Endodermal cell (in vitro differentiated cells): ENCODE measurements at regions not wholly inside any gene's neighbourhood (a gene's known extent, or its start where the extent isn't known, plus 50 kb on each side); places are given as distances from the start of the nearest gene placed in this dataset.

ENCODE experiments used
- DNase-seq: peaks from one replicate; pipeline ENCODE4 v3.0.0-alpha.2; 2017
- H3K27ac ChIP-seq: 2 replicates; pipeline ENCODE4 v1.5.1; 2013; ENCODE audit warnings: mild to moderate bottlenecking, low read depth, low read length, moderate library complexity
- H3K27me3 ChIP-seq: 2 replicates; pipeline ENCODE4 v1.6.1; 2013; ENCODE audit warnings: mild to moderate bottlenecking, low read length, moderate library complexity; ENCODE audit not compliant: insufficient read depth, control insufficient read depth, poor library complexity, severe bottlenecking
- H3K36me3 ChIP-seq: 2 replicates; pipeline ENCODE4 v1.7.0; 2013; ENCODE audit warnings: mild to moderate bottlenecking, low read length, moderate library complexity; ENCODE audit not compliant: control insufficient read depth, insufficient read depth
- H3K4me1 ChIP-seq: one replicate; pipeline ENCODE4 v1.7.0; 2013; ENCODE audit warnings: low read length; ENCODE audit not compliant: control insufficient read depth, insufficient read depth
- H3K4me3 ChIP-seq: 2 replicates; pipeline ENCODE4 v1.5.1; 2013; ENCODE audit warnings: mild to moderate bottlenecking, low read length, moderate library complexity
- H3K9ac ChIP-seq: 2 replicates; pipeline ENCODE4 v1.6.1; 2013; ENCODE audit warnings: mild to moderate bottlenecking, low read length, moderate library complexity; ENCODE audit not compliant: poor library complexity, severe bottlenecking; ENCODE audit errors: extremely low read depth
- H3K9me3 ChIP-seq: 2 replicates; pipeline ENCODE4 v1.6.1; 2013; ENCODE audit warnings: mild to moderate bottlenecking, low read length, moderate library complexity; ENCODE audit not compliant: control insufficient read depth
- H3K27ac Mint-ChIP-seq: 2 replicates; pipeline ENCODE4 v1.8.0; 2020; ENCODE audit warnings: mixed read lengths
- H3K27me3 Mint-ChIP-seq: 2 replicates; pipeline ENCODE4 v1.8.0; 2021; ENCODE audit warnings: mild to moderate bottlenecking, mixed read lengths; ENCODE audit not compliant: insufficient read depth
- H3K36me3 Mint-ChIP-seq: 2 replicates; pipeline ENCODE4 v1.8.0; 2020; ENCODE audit warnings: low read depth, mixed read lengths
- H3K4me1 Mint-ChIP-seq: 2 replicates; pipeline ENCODE4 v1.8.0; 2020; ENCODE audit warnings: mixed read lengths
- H3K4me3 Mint-ChIP-seq: 2 replicates; pipeline ENCODE4 v1.8.0; 2020; ENCODE audit warnings: mild to moderate bottlenecking, moderate library complexity, mixed read lengths
- H3K9me3 Mint-ChIP-seq: 2 replicates; pipeline ENCODE4 v1.8.0; 2020; ENCODE audit warnings: mild to moderate bottlenecking, mixed read lengths
- WGBS, 2 experiments: methylation state at CpG; one replicate each; pipeline versions ENCODE4 v1.1.5 to v1.1.7; 2013; ENCODE audit warnings: missing lambda C conversion rate in 2 of 2, mixed read lengths in 1 of 2; ENCODE audit not compliant: insufficient coverage in 1 of 2, insufficient read length in 1 of 2; 5-methylcytosine and 5-hydroxymethylcytosine counted together
- TF ChIP-seq, protein P1 (sequence below): fragments of 200-600 bp; sonication (generic); conservative IDR thresholded peaks from 2 replicates; pipeline ENCODE4 v1.5.0; 2021; ENCODE audit warnings: antibody characterized with exemption, mild to moderate bottlenecking

- peaks cover 5% of the 10 kb centered on the region for H3K9me3 ChIP-seq
- H3K36me3 ChIP-seq, result no peaks in the 10 kb centered on the region
- Mint-ChIP-seq H3K36me3 (no peaks in the 10 kb centered on the region), H3K9me3 (peaks cover 3% of the 10 kb centered on the region), H3K27ac (no peak overlapping the region), H3K4me3 (no peak overlapping the region), H3K4me1 (peaks cover under 1% of the 10 kb centered on the region), H3K27me3 (no peaks in the 10 kb centered on the region)
- no peak overlapping the region for H3K27ac ChIP-seq
- 90 to 94% methylated on average over 9 of the region's 9 CpGs for WGBS, 2 experiments
- TF ChIP-seq, protein P1, sequence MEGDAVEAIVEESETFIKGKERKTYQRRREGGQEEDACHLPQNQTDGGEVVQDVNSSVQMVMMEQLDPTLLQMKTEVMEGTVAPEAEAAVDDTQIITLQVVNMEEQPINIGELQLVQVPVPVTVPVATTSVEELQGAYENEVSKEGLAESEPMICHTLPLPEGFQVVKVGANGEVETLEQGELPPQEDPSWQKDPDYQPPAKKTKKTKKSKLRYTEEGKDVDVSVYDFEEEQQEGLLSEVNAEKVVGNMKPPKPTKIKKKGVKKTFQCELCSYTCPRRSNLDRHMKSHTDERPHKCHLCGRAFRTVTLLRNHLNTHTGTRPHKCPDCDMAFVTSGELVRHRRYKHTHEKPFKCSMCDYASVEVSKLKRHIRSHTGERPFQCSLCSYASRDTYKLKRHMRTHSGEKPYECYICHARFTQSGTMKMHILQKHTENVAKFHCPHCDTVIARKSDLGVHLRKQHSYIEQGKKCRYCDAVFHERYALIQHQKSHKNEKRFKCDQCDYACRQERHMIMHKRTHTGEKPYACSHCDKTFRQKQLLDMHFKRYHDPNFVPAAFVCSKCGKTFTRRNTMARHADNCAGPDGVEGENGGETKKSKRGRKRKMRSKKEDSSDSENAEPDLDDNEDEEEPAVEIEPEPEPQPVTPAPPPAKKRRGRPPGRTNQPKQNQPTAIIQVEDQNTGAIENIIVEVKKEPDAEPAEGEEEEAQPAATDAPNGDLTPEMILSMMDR, result no peak
- H3K4me3 ChIP-seq, result no peak overlapping the region
- no peak for DNase-seq
- H3K9ac ChIP-seq, result no peak overlapping the region
- H3K4me1 ChIP-seq, result no peaks in the 10 kb centered on the region
- H3K27me3 ChIP-seq, result no peaks in the 10 kb centered on the region
These were observed 150.9 kb upstream of the KLF6 start for GRCh38 chr10:3935933-3936359.

- Histone ChIP-seq H3K4me3 (no peak overlapping the region), H3K36me3 (no peaks in the 10 kb centered on the region), H3K27me3 (no peaks in the 10 kb centered on the region), H3K27ac (no peak overlapping the region), H3K9ac (no peak overlapping the region), H3K9me3 (peaks cover 5% of the 10 kb centered on the region), H3K4me1 (no peaks in the 10 kb centered on the region)
- TF ChIP-seq, protein P1, result no peak
- no peak for DNase-seq
- Mint-ChIP-seq H3K4me1 (no peaks in the 10 kb centered on the region), H3K4me3 (no peak overlapping the region), H3K27ac (no peak overlapping the region), H3K9me3 (peaks cover 3% of the 10 kb centered on the region), H3K27me3 (no peaks in the 10 kb centered on the region), H3K36me3 (no peaks in the 10 kb centered on the region)
- 94 to 95% methylated on average over 11 of the region's 11 CpGs for WGBS, 2 experiments
These were observed 150.1 kb upstream of the KLF6 start for GRCh38 chr10:3935141-3935540.

GRCh38 chr10:3933733-3934132 lies 148.7 kb upstream of the KLF6 start:
- TF ChIP-seq, protein P1, result no peak
- Mint-ChIP-seq H3K27ac (no peak overlapping the region), H3K4me3 (no peak overlapping the region), H3K27me3 (no peaks in the 10 kb centered on the region), H3K4me1 (no peaks in the 10 kb centered on the region), H3K9me3 (no peaks in the 10 kb centered on the region), H3K36me3 (no peaks in the 10 kb centered on the region)
- no peak for DNase-seq
- Histone ChIP-seq H3K4me3 (no peak overlapping the region), H3K27me3 (no peaks in the 10 kb centered on the region), H3K9ac (no peak overlapping the region), H3K36me3 (no peaks in the 10 kb centered on the region), H3K27ac (no peak overlapping the region), H3K9me3 (no peaks in the 10 kb centered on the region), H3K4me1 (no peaks in the 10 kb centered on the region)
- 94 to 97% methylated on average over 4 of the region's 4 CpGs for WGBS, 2 experiments
